ENCODE measurements at regions not wholly inside any gene's neighbourhood (a gene's known extent, or its start where the extent isn't known, plus 50 kb on each side); places are given as distances from the start of the nearest gene placed in this dataset.

DNA sequence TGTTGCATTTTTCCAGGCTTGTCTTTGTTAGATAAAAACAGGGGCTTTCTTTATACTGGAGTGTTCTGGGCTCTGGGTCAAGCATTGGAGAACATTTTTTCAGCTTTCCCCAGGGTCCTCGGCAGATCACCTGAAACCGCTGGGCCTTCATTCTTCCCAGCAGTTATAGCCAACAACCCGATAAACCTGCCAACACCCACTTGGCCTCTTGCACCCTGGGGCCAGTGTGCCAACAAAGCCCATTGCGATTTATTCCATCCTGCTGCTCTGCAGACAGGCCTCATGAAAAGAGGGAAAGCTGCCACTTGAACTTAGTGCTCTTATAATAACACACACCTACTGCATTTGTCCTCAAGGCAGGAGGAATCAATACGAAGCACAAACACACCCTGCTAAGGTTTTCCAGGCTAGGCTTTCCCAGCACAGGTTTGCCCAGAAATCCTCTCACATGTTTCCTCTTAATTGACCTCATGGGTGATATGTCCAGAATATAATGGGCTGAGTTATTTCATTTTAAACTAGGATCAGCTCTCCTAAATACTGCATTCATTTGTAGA is 669.3 kb downstream of the LIG4 start:
- TF ChIP-seq, protein P1, sequence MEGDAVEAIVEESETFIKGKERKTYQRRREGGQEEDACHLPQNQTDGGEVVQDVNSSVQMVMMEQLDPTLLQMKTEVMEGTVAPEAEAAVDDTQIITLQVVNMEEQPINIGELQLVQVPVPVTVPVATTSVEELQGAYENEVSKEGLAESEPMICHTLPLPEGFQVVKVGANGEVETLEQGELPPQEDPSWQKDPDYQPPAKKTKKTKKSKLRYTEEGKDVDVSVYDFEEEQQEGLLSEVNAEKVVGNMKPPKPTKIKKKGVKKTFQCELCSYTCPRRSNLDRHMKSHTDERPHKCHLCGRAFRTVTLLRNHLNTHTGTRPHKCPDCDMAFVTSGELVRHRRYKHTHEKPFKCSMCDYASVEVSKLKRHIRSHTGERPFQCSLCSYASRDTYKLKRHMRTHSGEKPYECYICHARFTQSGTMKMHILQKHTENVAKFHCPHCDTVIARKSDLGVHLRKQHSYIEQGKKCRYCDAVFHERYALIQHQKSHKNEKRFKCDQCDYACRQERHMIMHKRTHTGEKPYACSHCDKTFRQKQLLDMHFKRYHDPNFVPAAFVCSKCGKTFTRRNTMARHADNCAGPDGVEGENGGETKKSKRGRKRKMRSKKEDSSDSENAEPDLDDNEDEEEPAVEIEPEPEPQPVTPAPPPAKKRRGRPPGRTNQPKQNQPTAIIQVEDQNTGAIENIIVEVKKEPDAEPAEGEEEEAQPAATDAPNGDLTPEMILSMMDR (conservative IDR thresholded peaks at IDR 0.05; ENCODE audit: low read length): no peak
- no peak for TF ChIP-seq EZH2phosphoT487 (IDR thresholded peaks at IDR 0.05; ENCODE audit: borderline replicate concordance)
